H1 (cell line): ENCODE measurements at regions not wholly inside any gene's neighbourhood (a gene's known extent, or its start where the extent isn't known, plus 50 kb on each side); places are given as distances from the start of the nearest gene placed in this dataset.

Experiments used
- CTCF ChIP-seq, 3 experiments: IDR thresholded peaks; 1 replicate in 2 of 3; 2 replicates in 1 of 3; pipeline versions ENCODE4 v1.5.1 to v1.6.1; 2011; ENCODE audit warnings: low read length in 3 of 3, mild to moderate bottlenecking in 3 of 3, inconsistent platforms in 2 of 3, low read depth in 1 of 3, moderate library complexity in 1 of 3; ENCODE audit not compliant: insufficient read depth in 1 of 3; ENCODE audit errors: control extremely low read depth in 1 of 3
- EZH2 ChIP-seq: fragments of 200-600 bp; sonication (generic); IDR thresholded peaks from 2 replicates; pipeline ENCODE4 v1.7.1; 2012; ENCODE audit warnings: low read depth, mild to moderate bottlenecking, moderate library complexity, low read length, inconsistent platforms; ENCODE audit not compliant: severe bottlenecking
- HDAC6 ChIP-seq: IDR thresholded peaks from one replicate; pipeline ENCODE4 v1.7.1; 2012; ENCODE audit warnings: low read depth, mild to moderate bottlenecking, inconsistent platforms, low read length, moderate library complexity
- KDM5A ChIP-seq: fragments of 200-600 bp; IDR thresholded peaks from 2 replicates; pipeline ENCODE4 v1.7.1; 2012; ENCODE audit warnings: mild to moderate bottlenecking, low read length, inconsistent platforms, mixed read lengths
- NRF1 ChIP-seq: IDR thresholded peaks from 2 replicates; pipeline ENCODE4 v1.6.1; 2011; ENCODE audit warnings: mild to moderate bottlenecking, low read depth, low read length, improper control_type of control experiment
- POLR2A ChIP-seq, 2 experiments: IDR thresholded peaks; 1 replicate in 1 of 2; 2 replicates in 1 of 2; pipeline ENCODE4 v1.6.1; 2011; ENCODE audit warnings: low read depth in 2 of 2, low read length in 2 of 2, mild to moderate bottlenecking in 2 of 2; ENCODE audit errors: control extremely low read depth in 1 of 2
- POU5F1 ChIP-seq: IDR thresholded peaks from 2 replicates; pipeline ENCODE4 v1.6.1; 2011; ENCODE audit warnings: low read depth, mild to moderate bottlenecking, low read length, moderate library complexity
- RAD21 ChIP-seq, 2 experiments: IDR thresholded peaks in 1 of 2; conservative IDR thresholded peaks in 1 of 2; 2 replicates each; pipeline ENCODE4 v1.6.1; 2011; ENCODE audit warnings: low read depth in 2 of 2, low read length in 2 of 2, improper control_type of control experiment in 1 of 2, inconsistent platforms in 1 of 2, mild to moderate bottlenecking in 1 of 2, moderate library complexity in 1 of 2

DNA sequence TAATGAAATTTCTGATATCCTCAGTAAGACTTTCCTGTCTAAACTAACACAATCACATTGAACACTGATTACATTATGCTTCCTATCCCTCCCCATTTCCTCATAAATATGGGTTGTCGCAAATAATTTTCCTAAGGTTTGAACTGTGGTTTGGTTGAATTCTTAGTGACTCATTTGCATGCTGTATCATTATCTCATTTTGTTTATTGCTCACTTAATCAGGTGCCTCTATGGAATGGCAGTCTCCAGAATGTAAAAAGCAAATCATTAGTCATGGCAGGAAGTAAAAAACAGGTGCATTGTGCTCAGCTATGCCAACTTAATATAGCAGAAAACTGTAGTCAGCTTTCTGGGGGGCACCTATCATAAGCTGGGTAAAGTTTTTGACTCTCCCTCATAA, 216.0 kb upstream of the ZBTB20 start:
- TF ChIP-seq POLR2A (IDR thresholded peaks at IDR 0.05; ENCODE audit: control extremely low read depth in 1 of 2, low read depth in 2 of 2, low read length in 2 of 2) (no peak), CTCF (IDR thresholded peaks at IDR 0.05; ENCODE audit: control extremely low read depth in 1 of 3, insufficient read depth in 1 of 3, low read depth in 1 of 3, low read length in 3 of 3) (no peak), HDAC6 (no peak), KDM5A (no peak), NRF1 (no peak), POU5F1 (no peak), EZH2 (no peak), RAD21 (IDR thresholded peaks at IDR 0.05 in 1 of 2, conservative IDR thresholded peaks at IDR 0.05 in 1 of 2; ENCODE audit: low read depth in 2 of 2, low read length in 2 of 2) (no peak)
